MM.1S (cell line): ENCODE measurements at regions not wholly inside any gene's neighbourhood (a gene's known extent, or its start where the extent isn't known, plus 50 kb on each side); places are given as distances from the start of the nearest gene placed in this dataset.

Experiments used
- DNase-seq: peaks from one replicate; pipeline ENCODE4 v3.0.0-alpha.2; 2015
- H2AFZ ChIP-seq: fragments of 300-600 bp; sonication (generic); 2 replicates; pipeline ENCODE4 v1.6.0; 2016; ENCODE audit warnings: antibody characterized with exemption, low read length
- H3F3A ChIP-seq: fragments of 300-600 bp; sonication (generic); 2 replicates; pipeline ENCODE4 v1.6.1; 2016; ENCODE audit warnings: mild to moderate bottlenecking, antibody characterized with exemption, low read length, moderate library complexity, mixed read lengths; ENCODE audit not compliant: insufficient read depth
- H3K27ac ChIP-seq: fragments of 300-600 bp; sonication (generic); 2 replicates; pipeline ENCODE4 v1.5.1; 2016; ENCODE audit warnings: mild to moderate bottlenecking, low read length
- H3K27me3 ChIP-seq: fragments of 300-600 bp; sonication (generic); replicated peaks from 2 replicates; pipeline ENCODE4 v1.6.0; 2016; ENCODE audit warnings: low read length; ENCODE audit not compliant: insufficient read depth
- H3K36me3 ChIP-seq: fragments of 300-600 bp; sonication (generic); replicated peaks from 2 replicates; pipeline ENCODE4 v1.6.1; 2016; ENCODE audit warnings: mild to moderate bottlenecking, low read length, mixed read lengths; ENCODE audit not compliant: insufficient read depth
- H3K4me1 ChIP-seq: fragments of 300-600 bp; sonication (generic); 2 replicates; pipeline ENCODE4 v1.6.1; 2016; ENCODE audit warnings: low read length, mixed read lengths
- H3K4me2 ChIP-seq: fragments of 300-600 bp; sonication (generic); 2 replicates; pipeline ENCODE4 v1.6.0; 2016; ENCODE audit warnings: low read depth, low read length
- H3K4me3 ChIP-seq: fragments of 300-600 bp; sonication (generic); 2 replicates; pipeline ENCODE4 v1.5.1; 2016; ENCODE audit warnings: low read length, mixed read lengths
- H3K79me2 ChIP-seq: fragments of 300-600 bp; sonication (generic); 2 replicates; pipeline ENCODE4 v1.6.1; 2016; ENCODE audit warnings: mixed run types, low read length, mixed read lengths
- H3K9ac ChIP-seq: fragments of 300-600 bp; sonication (generic); 2 replicates; pipeline ENCODE4 v1.6.1; 2016; ENCODE audit warnings: low read length, mixed read lengths
- H3K9me2 ChIP-seq: fragments of 300-600 bp; sonication (generic); replicated peaks from 2 replicates; pipeline ENCODE4 v1.6.1; 2016; ENCODE audit warnings: mild to moderate bottlenecking, low read length, mixed read lengths; ENCODE audit not compliant: insufficient read depth
- H3K9me3 ChIP-seq: fragments of 300-600 bp; sonication (generic); replicated peaks from 2 replicates; pipeline ENCODE4 v1.6.1; 2016; ENCODE audit warnings: mild to moderate bottlenecking, low read length, mixed read lengths; ENCODE audit not compliant: insufficient read depth
- H4K20me1 ChIP-seq: fragments of 300-600 bp; sonication (generic); 2 replicates; pipeline ENCODE4 v1.6.1; 2016; ENCODE audit warnings: mild to moderate bottlenecking, low read length, moderate library complexity, mixed read lengths; ENCODE audit not compliant: insufficient read depth
- EZH2 ChIP-seq: fragments of 300-600 bp; sonication (generic); optimal IDR thresholded peaks from 2 replicates; pipeline ENCODE3; 2017; ENCODE audit warnings: low read depth, mild to moderate bottlenecking, antibody characterized with exemption, low read length, mixed read lengths
- EZH2phosphoT487 ChIP-seq: fragments of 300-600 bp; sonication (generic); IDR thresholded peaks from 2 replicates; pipeline ENCODE4 v1.6.1; 2018; ENCODE audit warnings: antibody characterized with exemption, low read length
- TF ChIP-seq, protein P1 (sequence below): fragments of 300-600 bp; sonication (generic); IDR thresholded peaks from 2 replicates; pipeline ENCODE4 v1.5.1; 2016; ENCODE audit warnings: antibody characterized with exemption, low read length, mixed read lengths

- Histone ChIP-seq H3K4me1 (no peaks in the 10 kb centered on the region), H3K4me3 (no peak overlapping the region), H4K20me1 (no peaks in the 10 kb centered on the region), H3K9me2 (no peaks in the 10 kb centered on the region), H3K9me3 (no peaks in the 10 kb centered on the region), H3K4me2 (no peak overlapping the region), H3K36me3 (no peaks in the 10 kb centered on the region), H3F3A (no peaks in the 10 kb centered on the region), H3K9ac (no peak overlapping the region), H3K27me3 (peaks cover 44% of the 10 kb centered on the region), H3K79me2 (no peaks in the 10 kb centered on the region), H2AFZ (no peak overlapping the region), H3K27ac (no peak overlapping the region)
- DNase-seq = no peak
- TF ChIP-seq EZH2phosphoT487 (no peak), EZH2 (no peak)
- TF ChIP-seq, protein P1, sequence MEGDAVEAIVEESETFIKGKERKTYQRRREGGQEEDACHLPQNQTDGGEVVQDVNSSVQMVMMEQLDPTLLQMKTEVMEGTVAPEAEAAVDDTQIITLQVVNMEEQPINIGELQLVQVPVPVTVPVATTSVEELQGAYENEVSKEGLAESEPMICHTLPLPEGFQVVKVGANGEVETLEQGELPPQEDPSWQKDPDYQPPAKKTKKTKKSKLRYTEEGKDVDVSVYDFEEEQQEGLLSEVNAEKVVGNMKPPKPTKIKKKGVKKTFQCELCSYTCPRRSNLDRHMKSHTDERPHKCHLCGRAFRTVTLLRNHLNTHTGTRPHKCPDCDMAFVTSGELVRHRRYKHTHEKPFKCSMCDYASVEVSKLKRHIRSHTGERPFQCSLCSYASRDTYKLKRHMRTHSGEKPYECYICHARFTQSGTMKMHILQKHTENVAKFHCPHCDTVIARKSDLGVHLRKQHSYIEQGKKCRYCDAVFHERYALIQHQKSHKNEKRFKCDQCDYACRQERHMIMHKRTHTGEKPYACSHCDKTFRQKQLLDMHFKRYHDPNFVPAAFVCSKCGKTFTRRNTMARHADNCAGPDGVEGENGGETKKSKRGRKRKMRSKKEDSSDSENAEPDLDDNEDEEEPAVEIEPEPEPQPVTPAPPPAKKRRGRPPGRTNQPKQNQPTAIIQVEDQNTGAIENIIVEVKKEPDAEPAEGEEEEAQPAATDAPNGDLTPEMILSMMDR = no peak
Observed at GRCh38 chr16:85237817-85238216, 125.5 kb upstream of the CIBAR2 start.

DNA sequence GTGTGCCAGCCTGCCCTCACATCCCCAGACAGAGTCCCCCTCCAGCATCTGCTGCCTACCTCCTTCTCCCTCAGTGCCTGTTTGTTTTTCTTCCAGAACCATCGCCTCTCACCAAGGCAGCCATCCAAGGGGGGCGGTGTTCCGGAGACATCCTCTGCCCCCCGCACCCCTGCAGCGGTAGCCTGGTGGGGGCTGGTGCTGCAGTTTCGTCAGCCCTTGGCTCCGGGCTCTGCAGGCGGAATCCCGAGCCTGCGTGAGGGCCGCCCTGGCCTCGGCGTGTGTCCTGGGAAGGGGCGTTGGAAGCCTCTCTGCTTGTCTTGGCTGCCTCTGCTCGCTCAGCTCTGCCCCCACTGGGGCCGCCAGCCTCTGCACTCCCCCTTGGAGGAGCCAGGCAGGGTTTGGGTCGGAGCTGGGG, 126.0 kb upstream of the CIBAR2 start:
- no peaks in the 10 kb centered on the region for H3K9me3 ChIP-seq
- H3K27me3 ChIP-seq = peaks cover 47% of the 10 kb centered on the region
- no peaks in the 10 kb centered on the region for H4K20me1 ChIP-seq
- no peak overlapping the region for H3K9ac ChIP-seq
- no peak overlapping the region for H3K4me2 ChIP-seq
- H3K9me2 ChIP-seq = no peaks in the 10 kb centered on the region
- no peaks in the 10 kb centered on the region for H3K36me3 ChIP-seq
- H2AFZ ChIP-seq = no peak overlapping the region
- no peak overlapping the region for H3K4me3 ChIP-seq
- H3F3A ChIP-seq = no peaks in the 10 kb centered on the region
- TF ChIP-seq EZH2 (no peak), EZH2phosphoT487 (no peak)
- TF ChIP-seq, protein P1 = no peak
- no peak for DNase-seq
- H3K27ac ChIP-seq = no peak overlapping the region
- H3K79me2 ChIP-seq = no peaks in the 10 kb centered on the region
- H3K4me1 ChIP-seq = no peaks in the 10 kb centered on the region

DNA sequence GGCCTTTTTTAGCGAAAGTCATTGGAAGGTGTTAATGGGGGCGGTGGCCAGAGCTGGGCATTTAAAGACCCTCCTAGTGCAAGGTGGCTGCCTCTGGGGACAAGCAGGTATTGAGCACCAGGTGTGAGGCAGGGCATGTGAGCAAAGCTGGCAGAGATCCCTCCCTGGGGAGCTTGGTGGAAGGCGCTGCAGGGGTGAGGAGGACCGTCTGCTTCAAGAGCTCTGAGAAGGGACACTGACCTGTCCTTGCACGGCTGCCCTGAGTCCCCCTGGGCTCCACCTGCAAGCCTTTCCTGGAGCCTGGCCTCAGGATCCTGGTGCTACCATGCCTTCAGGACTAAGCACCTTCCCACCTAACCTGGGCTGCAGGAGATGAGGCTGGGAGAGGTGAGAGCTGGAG, 127.0 kb upstream of the CIBAR2 start:
- no peaks in the 10 kb centered on the region for H3K79me2 ChIP-seq
- H3K4me2 ChIP-seq = no peak overlapping the region
- H3F3A ChIP-seq = no peaks in the 10 kb centered on the region
- no peaks in the 10 kb centered on the region for H3K9me2 ChIP-seq
- no peaks in the 10 kb centered on the region for H3K4me1 ChIP-seq
- H3K27me3 ChIP-seq = peaks cover 51% of the 10 kb centered on the region
- no peak for TF ChIP-seq EZH2
- TF ChIP-seq, protein P1 = no peak
- no peak overlapping the region for H2AFZ ChIP-seq
- no peak overlapping the region for H3K4me3 ChIP-seq
- no peaks in the 10 kb centered on the region for H3K36me3 ChIP-seq
- DNase-seq = no peak
- H3K9me3 ChIP-seq = no peaks in the 10 kb centered on the region
- H3K27ac ChIP-seq = no peak overlapping the region
- H3K9ac ChIP-seq = no peak overlapping the region
- no peaks in the 10 kb centered on the region for H4K20me1 ChIP-seq
